ENCODE measurements at regions not wholly inside any gene's neighbourhood (a gene's known extent, or its start where the extent isn't known, plus 50 kb on each side); places are given as distances from the start of the nearest gene placed in this dataset.

DNA sequence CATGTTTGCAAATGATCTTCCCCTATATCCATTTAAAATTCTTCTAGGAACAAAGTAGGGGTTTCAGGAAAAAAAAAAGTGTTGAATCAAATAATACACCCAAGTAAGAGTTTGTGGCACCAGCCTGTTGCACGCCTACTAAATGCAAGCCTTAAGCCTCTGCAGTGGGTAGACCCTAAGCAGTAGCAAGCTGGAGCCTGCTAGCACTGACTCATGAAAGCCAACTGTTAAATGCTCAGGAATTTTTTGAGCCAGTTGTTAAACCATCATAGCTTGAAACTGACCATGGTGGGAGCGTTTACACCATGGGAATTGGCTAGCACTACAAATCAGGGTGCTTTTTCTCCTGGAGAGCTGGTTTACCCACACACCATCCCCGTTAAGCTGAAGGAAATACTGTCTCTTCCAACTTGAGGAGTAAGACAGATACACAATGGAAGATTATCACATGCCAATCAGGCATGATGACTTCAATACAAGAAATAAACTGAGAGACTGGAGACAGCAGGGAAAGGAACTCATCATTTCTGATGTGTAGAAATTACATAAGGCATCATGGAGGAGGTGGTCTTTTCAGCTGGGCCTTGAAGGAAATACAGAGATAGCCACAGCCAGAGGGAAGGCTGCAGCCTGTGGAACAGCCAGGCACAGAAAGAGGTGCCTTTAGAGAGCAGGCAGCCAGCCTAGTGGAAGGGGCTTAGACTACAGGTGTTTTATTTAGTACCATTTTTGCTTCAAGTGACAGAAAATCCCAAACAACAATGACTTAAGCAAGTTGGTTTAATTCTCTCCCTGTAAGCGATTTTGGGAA is 110.8 kb downstream of the SNX5 start:
- ChIA-PET CTCF (interaction anchor here (0.8 to 2.0 kb wide), 6 partner anchors 8 to 22 kb away, joined by 3 to 10 read pairs (median 3); no protein-coding TSS in a partner anchor), POLR2A (no interaction called here)
- Histone ChIP-seq H3K9me3 (no peaks in the 10 kb centered on the region), H3K4me3 (no peak overlapping the region), H3K4me2 (no peak overlapping the region), H3K27ac (no peak overlapping the region), H3K4me1 (no peaks in the 10 kb centered on the region)
- WGBS (ENCODE audit: missing lambda C conversion rate) = 40% methylated on average over 4 of the region's 4 CpGs
- FAIRE-seq (no peak), ATAC-seq (no peak), DNase-seq (ENCODE audit: low read depth in 1 of 2, low spot score in 1 of 2) (no peak)
- TF ChIP-seq HDAC2 (IDR thresholded peaks at IDR 0.05) (no peak), NR3C1 (IDR thresholded peaks at IDR 0.05) (no peak), POLR2A (IDR thresholded peaks at IDR 0.05; ENCODE audit: low read length) (no peak), JUNB (IDR thresholded peaks at IDR 0.05) (no peak), NFE2L2 (conservative IDR thresholded peaks at IDR 0.05; ENCODE audit: low read length) (no peak), SREBF2 (IDR thresholded peaks at IDR 0.05) (no peak), TFCP2L1 (CRISPR knock-in tag; IDR thresholded peaks at IDR 0.05) (no peak), MYC (IDR thresholded peaks at IDR 0.05; ENCODE audit: borderline replicate concordance, low read length) (no peak), TP53 (CRISPR knock-in tag; IDR thresholded peaks at IDR 0.05) (no peak), CHD4 (IDR thresholded peaks at IDR 0.05; ENCODE audit: borderline replicate concordance) (no peak), ZSCAN20 (CRISPR knock-in tag; IDR thresholded peaks at IDR 0.05) (no peak)
- TF ChIP-seq, protein P1, sequence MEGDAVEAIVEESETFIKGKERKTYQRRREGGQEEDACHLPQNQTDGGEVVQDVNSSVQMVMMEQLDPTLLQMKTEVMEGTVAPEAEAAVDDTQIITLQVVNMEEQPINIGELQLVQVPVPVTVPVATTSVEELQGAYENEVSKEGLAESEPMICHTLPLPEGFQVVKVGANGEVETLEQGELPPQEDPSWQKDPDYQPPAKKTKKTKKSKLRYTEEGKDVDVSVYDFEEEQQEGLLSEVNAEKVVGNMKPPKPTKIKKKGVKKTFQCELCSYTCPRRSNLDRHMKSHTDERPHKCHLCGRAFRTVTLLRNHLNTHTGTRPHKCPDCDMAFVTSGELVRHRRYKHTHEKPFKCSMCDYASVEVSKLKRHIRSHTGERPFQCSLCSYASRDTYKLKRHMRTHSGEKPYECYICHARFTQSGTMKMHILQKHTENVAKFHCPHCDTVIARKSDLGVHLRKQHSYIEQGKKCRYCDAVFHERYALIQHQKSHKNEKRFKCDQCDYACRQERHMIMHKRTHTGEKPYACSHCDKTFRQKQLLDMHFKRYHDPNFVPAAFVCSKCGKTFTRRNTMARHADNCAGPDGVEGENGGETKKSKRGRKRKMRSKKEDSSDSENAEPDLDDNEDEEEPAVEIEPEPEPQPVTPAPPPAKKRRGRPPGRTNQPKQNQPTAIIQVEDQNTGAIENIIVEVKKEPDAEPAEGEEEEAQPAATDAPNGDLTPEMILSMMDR (IDR thresholded peaks at IDR 0.05) = no peak
- TF ChIP-seq, protein P2, sequence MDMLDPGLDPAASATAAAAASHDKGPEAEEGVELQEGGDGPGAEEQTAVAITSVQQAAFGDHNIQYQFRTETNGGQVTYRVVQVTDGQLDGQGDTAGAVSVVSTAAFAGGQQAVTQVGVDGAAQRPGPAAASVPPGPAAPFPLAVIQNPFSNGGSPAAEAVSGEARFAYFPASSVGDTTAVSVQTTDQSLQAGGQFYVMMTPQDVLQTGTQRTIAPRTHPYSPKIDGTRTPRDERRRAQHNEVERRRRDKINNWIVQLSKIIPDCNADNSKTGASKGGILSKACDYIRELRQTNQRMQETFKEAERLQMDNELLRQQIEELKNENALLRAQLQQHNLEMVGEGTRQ (IDR thresholded peaks at IDR 0.05) = no peak

DNA sequence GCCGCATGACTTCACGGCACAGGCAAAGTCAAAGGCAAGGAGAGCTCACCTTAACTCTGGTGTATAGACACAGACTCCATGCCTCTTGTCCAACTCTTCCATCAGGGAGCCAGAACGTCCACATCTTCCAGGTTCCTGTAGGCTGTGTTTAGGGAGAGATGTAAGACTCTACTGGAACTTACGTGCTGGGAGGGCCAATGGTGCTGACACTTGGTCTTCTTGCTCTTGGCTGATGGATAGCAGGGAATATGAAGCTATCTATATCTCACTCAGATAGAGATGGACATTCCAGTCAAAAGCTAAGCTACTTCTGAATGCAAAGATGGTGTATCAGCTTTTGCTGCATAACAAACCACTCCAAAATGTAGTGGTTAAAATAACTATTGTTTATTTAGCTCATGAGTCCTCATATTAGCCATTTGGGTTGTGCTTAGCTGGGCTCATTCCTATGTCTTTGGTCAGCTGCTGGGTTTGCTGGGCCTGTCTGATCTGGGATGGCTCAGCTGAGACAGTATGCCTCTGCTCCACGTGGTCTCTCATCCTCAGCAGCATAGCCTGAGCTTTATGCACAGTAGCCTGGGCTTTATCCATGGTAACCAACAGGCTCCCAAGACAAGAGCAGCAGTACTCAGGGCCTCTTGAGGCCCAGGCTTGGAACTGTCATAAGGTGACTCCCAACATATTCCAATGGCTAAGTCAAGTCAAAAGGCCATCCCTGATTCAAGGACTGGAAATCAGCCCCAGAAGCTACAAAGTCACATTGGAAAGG is 111.6 kb downstream of the SNX5 start:
- H3K4me1 ChIP-seq = no peaks in the 10 kb centered on the region
- H3K4me2 ChIP-seq = no peak overlapping the region
- no peaks in the 10 kb centered on the region for H3K9me3 ChIP-seq
- DNase-seq (ENCODE audit: low read depth in 1 of 2, low spot score in 1 of 2) = no peak
- POLR2A ChIA-PET = no interaction called here
- no peak for FAIRE-seq
- H3K4me3 ChIP-seq = no peak overlapping the region
- no peak for ATAC-seq
- H3K27ac ChIP-seq = no peak overlapping the region
- CTCF ChIA-PET = interaction anchor here (0.8 to 2.0 kb wide), 6 partner anchors 10 to 21 kb away, joined by 3 to 10 read pairs (median 4); no protein-coding TSS in a partner anchor
- TF ChIP-seq, protein P3, sequence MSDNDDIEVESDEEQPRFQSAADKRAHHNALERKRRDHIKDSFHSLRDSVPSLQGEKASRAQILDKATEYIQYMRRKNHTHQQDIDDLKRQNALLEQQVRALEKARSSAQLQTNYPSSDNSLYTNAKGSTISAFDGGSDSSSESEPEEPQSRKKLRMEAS (IDR thresholded peaks at IDR 0.05) = no peak
- TF ChIP-seq CHD2 (IDR thresholded peaks at IDR 0.05; ENCODE audit: low read length, partially characterized antibody) = no peak
- WGBS (ENCODE audit: missing lambda C conversion rate) = 54% methylated on average over 5 of the region's 5 CpGs

DNA sequence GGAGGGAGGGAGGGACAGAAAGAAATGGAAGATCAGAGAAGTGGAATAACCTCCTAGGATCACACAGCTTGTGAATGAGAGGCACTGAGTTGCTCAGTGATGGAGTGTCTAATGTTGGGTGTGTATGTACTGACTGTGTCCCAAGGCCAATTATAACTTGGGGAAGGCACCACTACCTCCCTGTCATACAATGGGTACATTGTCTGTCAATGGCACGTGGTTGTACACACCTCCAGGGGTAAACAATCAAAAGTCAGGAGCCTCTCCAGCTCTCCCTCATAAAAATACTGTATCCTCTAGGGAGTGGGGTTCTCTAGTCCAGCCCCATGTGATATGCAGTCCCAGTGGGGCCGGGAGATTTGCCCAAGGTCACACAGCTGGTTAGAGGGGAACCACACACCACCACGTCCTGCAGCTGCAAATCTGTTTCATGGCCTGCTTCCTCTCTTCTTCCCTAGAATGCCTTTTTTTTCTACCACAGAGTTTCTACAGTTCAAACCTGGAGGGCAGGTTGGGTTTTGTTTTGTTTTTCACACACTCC is 112.5 kb downstream of the SNX5 start:
- DNase-seq (ENCODE audit: low read depth in 1 of 2, low spot score in 1 of 2) (no peak), FAIRE-seq (no peak), ATAC-seq (no peak)
- ChIA-PET POLR2A (interaction anchor here (0.6 kb wide), 1 partner anchor 297 kb away, joined by 3 read pairs; no protein-coding TSS in a partner anchor), CTCF (interaction anchor here (1.2 to 2.0 kb wide), 2 partner anchors 10 to 17 kb away, joined by 4 to 10 read pairs; no protein-coding TSS in a partner anchor)
- Histone ChIP-seq H3K4me1 (no peaks in the 10 kb centered on the region), H3K4me2 (no peak overlapping the region), H3K9me3 (no peaks in the 10 kb centered on the region), H3K4me3 (no peak overlapping the region), H3K27ac (no peak overlapping the region)
- no peak for TF ChIP-seq CBX2 (IDR thresholded peaks at IDR 0.05; ENCODE audit: borderline replicate concordance, low read depth)
- no peak for TF ChIP-seq ZNF302 (CRISPR knock-in tag; IDR thresholded peaks at IDR 0.05)
- WGBS (ENCODE audit: missing lambda C conversion rate) = 11% methylated on average over 3 of the region's 3 CpGs
